Umbilical cord (tissue), 1 donor: ENCODE measurements at regions not wholly inside any gene's neighbourhood (a gene's known extent, or its start where the extent isn't known, plus 50 kb on each side); places are given as distances from the start of the nearest gene placed in this dataset.

Experiments used
- DNase-seq: peaks from one replicate; pipeline ENCODE4 v3.0.0-alpha.2; 2015; ENCODE audit warnings: low spot score

- no peak for DNase-seq
Measured at GRCh38 chr12:107978201-107978600, 150.9 kb upstream of the WSCD2 start.

- no peak for DNase-seq
Measured at GRCh38 chr12:107978641-107979040, 150.4 kb upstream of the WSCD2 start.

- peak; percentile 27 for DNase-seq
Measured at GRCh38 chr12:107983756-107984472, 145.2 kb upstream of the WSCD2 start.

GRCh38 chr12:107984973-107985372 is 144.1 kb upstream of the WSCD2 start:
- DNase-seq: no peak

GRCh38 chr12:107986183-107986582 is 142.9 kb upstream of the WSCD2 start:
- DNase-seq: no peak

GRCh38 chr12:107990325-107990724 is 138.8 kb upstream of the WSCD2 start:
- no peak for DNase-seq

- no peak for DNase-seq
Measured at GRCh38 chr12:107992029-107992428, 137.1 kb upstream of the WSCD2 start.

GRCh38 chr12:107992870-107993451 is 136.1 kb upstream of the WSCD2 start:
- DNase-seq: peak; percentile 26

GRCh38 chr12:107998863-107999262 is 130.2 kb upstream of the WSCD2 start:
- DNase-seq: no peak

GRCh38 chr12:108000111-108000510 is 129.0 kb upstream of the WSCD2 start:
- no peak for DNase-seq

GRCh38 chr12:108004319-108004718 is 124.8 kb upstream of the WSCD2 start:
- DNase-seq: peak; percentile 23

- DNase-seq: no peak
Measured at GRCh38 chr12:108008163-108008905, 120.8 kb upstream of the WSCD2 start.

- no peak for DNase-seq
Measured at GRCh38 chr12:108009442-108010070, 119.5 kb upstream of the WSCD2 start.

- DNase-seq: no peak
Measured at GRCh38 chr12:108016022-108016564, 113.0 kb upstream of the WSCD2 start.

GRCh38 chr12:108017472-108018057 is 111.5 kb upstream of the WSCD2 start:
- DNase-seq: no peak

- no peak for DNase-seq
Measured at GRCh38 chr12:108019862-108020261, 109.2 kb upstream of the WSCD2 start.

- no peak for DNase-seq
Measured at GRCh38 chr12:108021141-108021540, 107.9 kb upstream of the WSCD2 start.

- no peak for DNase-seq
Measured at GRCh38 chr12:108021949-108022522, 107.1 kb upstream of the WSCD2 start.

- DNase-seq: peak; percentile 74
Measured at GRCh38 chr12:108029051-108029835, 99.8 kb upstream of the WSCD2 start.

- no peak for DNase-seq
Measured at GRCh38 chr12:108033090-108033489, 96.0 kb upstream of the WSCD2 start.
